NCI-H524 treated with DMSO at 0.1 percent for 48 hours (cell line): ENCODE measurements at regions not wholly inside any gene's neighbourhood (a gene's known extent, or its start where the extent isn't known, plus 50 kb on each side); places are given as distances from the start of the nearest gene placed in this dataset.

Experiments
- DNase-seq: peaks from one replicate; lab custom pipeline; 2025; lab: John Stamatoyannopoulos, UW

- no peak for DNase-seq
Observed at GRCh38 chr4:53810643-53811042, 219.4 kb upstream of the LNX1 start.

- DNase-seq: no peak
Observed at GRCh38 chr4:53809816-53810215, 218.5 kb upstream of the LNX1 start.

DNA sequence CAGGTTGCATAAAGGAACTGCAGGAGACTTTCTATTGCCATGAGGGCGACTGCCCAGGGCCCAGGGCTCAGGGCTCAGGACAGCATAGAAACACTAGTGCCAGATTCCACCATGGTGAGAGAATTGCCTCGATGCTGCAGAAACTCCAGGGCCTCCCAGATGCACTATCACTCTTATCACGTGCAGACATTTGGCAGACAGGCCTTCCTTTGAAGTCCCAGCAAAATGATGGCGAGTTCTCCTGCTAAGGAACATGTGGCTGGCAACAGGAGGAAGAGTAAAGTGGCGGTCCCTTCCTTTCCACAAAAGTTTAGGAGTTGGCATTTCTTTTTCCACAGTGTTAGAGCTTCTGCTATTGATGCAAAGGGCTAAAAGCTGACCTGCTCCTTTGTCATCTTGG is 214.0 kb upstream of the LNX1 start:
- DNase-seq: no peak

DNA sequence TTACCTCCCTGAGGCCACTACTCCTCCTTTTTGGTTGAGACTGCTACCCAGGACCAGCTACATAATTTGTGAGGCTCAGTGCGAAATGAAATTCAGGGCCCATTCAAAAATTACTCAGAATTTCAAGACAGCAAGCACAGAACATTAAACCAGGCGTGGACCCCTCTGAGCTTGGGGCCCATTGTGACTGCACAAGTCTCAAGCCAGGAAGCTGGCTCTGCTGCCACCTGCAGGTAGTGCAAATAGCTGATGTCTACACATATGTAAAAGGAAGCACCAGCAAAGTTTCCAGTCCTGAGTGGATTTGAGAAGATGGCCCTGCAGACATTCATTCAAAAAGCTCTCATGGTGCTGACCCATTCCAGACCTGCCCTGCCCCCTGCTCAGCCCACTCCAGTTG is 213.4 kb upstream of the LNX1 start:
- DNase-seq: no peak

DNA sequence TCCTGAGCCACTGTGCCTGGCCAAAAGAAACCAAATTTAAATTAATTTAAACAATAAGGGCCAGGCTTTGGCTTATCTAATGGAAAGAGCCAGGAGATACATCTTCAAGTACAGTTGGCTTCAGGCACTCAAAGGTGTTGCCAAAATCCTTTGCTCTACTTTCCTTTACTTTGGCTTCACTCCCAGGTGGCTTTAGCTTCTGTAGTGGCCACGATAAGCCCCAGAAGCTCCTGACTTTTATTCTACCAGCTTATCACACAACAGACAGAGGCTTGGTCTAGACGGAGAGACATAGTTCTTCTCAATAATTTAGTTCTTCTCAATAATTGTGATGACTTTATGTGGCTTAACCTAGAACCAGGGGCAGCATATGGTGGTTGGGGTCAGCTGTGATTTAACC is 211.2 kb upstream of the LNX1 start:
- no peak for DNase-seq

DNA sequence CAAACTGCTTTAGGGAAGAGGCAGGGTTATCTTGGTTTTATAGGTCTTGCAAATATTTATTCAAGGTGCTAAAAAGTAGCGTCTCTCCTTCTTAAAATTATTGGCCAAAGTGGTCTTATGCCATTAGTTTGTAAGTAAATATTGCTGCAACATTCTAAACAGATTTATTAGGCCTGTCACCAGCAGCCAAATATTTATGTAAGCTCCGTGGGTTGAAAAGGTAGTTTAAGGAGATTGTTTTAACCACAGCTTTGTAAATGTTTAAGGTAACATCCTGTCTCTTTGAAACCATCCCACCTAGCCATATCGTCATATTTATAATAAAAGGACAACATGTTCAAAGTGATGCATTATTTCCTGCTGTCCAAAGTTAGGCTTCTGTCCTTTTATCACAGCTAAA is 210.1 kb upstream of the LNX1 start:
- DNase-seq: no peak

DNA sequence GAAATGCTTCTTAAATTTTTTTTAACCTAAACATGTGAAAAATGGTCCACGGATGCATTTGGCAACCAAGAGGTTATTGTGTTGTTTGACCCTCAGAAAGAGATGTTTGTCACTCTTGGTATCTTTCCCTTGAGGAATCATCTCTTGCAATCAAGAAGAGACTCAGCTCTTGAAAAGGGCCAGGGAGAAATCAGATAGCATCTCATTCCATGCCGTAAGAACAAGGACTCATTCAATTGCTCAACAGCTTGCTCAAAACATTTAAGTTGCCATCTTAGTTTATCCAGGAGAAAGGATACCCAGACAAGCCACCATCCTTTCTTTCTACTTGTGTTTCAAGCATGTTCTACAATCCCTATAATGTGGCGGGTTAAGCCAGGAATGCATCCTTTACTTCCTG is 209.5 kb upstream of the LNX1 start:
- DNase-seq: no peak

DNA sequence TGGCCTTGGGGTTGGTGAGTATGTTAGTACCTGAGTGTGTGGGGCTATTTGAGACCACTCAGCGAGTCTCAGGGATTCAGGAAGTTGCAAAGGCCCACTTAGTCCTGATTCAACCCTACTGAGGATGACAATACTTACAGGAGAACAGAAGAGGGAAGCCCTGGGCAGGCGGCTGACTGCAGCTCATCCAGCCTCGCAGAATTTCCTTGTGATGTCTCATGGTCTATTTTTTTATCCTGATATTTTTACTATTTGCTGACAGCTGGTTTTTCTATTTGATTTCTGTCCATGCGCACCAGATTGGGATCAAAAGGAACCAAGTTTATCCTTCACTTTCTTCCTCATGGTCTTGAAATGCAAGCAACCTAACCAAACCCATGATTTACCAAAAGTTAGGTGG is 201.8 kb upstream of the LNX1 start:
- no peak for DNase-seq

GRCh38 chr4:53790286-53790685 is 199.0 kb upstream of the LNX1 start:
- DNase-seq: no peak

DNA sequence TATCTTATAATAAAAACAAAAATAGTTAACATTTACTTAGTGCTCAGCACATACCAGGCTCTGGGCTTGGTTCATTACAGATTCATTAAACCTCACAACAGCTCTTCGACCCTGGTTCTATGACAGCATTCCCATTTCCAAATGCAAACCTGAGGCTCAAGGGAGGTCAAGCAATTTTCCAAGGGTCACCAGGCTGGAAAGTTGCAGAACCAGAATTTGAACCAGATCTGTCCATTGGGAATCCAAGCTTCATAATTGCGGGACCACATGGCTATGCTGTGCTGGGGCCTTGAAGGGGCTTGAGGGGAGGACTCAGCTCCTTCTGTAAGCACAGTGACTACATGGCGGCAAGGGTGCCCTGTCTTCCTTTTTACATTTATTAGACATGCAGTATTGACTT is 197.3 kb upstream of the LNX1 start:
- DNase-seq: no peak

- peak; percentile 26 for DNase-seq
Observed at GRCh38 chr4:53788011-53788410, 196.7 kb upstream of the LNX1 start.

- no peak for DNase-seq
Observed at GRCh38 chr4:53786632-53787031, 195.3 kb upstream of the LNX1 start.

- no peak for DNase-seq
Observed at GRCh38 chr4:53785996-53786395, 194.7 kb upstream of the LNX1 start.

- no peak for DNase-seq
Observed at GRCh38 chr4:53784112-53784511, 192.8 kb upstream of the LNX1 start.

DNA sequence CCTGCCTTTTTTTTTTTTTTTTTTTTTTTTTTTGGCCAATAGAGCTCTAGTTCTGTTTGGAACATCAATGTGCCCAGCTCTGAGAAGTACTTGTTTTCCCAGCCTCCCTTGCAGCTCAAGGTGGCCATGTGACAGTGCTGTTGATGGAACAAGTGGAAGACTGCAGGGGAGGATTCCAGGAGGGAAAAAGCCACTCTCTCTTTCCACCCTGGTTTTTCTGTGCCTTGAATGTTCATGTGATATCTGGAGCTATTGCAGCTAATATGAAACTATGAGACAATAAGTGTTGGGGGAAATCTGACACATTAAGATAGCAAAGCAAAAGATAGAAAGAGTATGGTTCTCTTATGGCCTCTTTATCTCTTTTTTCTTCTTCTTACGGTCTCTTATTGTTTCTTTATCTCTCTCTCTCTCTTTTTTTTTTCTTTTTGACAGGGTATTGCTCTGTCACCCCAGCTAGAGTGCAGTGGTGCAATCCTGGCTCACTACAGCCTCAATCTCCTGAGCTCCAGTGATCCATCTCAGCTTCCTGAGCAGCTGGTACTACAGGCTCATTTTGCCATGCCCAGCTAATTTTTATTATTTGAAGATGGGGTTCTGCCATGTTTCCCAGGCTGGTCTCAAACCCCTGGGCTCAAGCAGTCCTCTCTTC is 192.0 kb upstream of the LNX1 start:
- no peak for DNase-seq

GRCh38 chr4:53782458-53782845 is 191.2 kb upstream of the LNX1 start:
- DNase-seq: no peak

DNA sequence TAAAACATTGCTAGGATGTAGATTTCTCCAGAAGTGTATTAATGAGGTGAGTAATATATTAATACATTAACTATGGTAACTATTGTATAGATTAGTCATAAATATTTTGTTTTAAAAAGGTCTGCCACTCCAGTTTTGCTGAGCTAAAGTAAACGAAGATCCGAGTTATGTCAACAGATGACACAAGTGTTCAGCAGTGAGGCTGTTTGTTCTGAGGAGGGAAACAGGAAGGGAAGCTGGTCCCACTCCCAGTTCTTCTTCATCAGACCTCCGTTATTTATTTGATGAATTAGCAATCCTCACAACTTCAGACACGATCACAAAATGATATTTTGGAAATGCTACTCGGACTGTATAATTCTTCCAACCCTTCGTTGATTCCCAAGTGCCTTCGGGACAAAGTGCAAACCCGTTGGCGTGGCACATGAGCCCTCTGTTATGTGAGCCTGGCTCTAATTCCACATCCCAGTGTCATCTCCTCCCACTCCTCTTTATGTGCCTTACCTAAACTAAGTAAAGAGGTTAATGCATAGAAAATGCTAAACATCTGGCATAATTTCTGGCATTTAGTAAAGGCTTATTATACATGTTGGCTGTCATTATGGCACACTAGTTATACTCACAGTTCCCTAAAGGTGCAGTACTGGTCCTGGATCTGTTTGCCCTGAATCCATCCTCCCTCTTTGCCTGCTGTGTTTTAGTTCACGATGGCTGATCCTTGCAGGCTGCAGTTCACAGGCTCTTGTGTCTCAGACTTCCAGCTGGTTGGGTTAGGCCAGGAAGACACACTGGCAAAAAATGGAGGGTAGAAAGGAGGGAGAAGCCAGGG is 190.6 kb upstream of the LNX1 start:
- no peak for DNase-seq

DNA sequence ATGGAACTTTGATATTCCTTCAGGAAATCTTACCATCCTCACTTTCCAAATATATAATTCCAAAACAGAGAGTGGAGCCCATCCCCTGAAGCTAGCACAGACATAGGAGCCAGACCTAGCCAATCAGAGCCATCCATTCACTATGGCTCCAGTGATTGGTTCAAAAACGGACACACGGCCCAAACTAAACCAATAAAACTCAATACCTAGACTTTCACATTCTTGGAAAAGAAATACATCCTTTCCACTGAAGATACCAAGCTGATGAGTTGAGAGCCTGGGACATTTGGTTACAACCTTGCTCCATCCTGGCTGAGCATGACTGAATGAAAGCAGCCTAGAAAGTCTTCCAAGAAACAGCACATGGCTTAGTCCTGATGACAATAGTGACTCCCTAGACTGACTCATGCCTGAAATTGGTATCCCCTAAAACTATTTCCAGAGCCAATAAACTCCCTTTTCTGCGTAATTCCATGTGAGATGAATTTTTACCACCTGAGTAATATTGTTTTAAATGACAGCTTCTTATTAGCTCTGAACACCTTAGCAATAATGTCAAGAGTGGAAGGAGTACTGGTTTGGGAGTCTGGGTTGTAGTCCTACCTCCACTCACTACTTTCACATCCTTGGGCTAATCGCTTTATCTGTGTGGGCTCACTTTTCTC is 189.6 kb upstream of the LNX1 start:
- DNase-seq: no peak

DNA sequence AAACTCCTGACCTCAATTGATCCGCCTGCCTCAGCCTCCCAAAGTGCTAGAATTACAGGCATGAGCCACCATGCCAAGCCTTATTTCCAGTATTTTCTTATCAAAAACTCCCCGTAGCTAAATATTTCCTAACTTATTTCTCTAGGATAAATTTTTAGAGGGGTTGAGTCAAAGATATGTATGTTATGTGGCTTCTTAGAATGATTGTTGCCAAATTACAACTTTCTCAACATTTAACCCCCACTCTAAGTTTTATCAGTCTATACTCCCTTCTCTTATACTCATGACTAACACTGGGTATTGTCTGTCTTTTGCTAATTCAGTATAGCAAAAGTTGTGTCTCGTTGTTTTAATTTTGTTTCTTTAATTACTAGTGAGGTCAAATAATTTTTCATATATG is 187.7 kb upstream of the LNX1 start:
- no peak for DNase-seq

DNA sequence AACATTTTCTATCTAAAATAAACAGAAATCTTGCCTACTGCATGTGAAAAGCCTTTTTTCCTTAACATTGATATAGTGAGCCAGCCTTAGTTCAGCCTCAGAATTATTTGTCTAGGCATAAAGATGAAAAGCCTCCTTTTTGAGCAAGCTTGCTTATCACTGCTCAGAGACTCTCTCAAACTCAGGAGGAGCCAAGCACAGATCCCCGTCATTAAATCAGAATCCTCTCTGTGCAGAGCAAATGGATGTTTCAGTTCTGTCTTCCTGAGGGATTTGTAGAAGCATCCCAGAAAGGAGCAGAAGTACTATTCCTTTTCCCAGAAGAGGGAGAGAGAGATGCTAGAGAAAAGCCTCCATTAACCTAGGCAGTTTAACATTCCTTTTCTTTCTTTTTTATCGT is 186.9 kb upstream of the LNX1 start:
- DNase-seq: no peak

DNA sequence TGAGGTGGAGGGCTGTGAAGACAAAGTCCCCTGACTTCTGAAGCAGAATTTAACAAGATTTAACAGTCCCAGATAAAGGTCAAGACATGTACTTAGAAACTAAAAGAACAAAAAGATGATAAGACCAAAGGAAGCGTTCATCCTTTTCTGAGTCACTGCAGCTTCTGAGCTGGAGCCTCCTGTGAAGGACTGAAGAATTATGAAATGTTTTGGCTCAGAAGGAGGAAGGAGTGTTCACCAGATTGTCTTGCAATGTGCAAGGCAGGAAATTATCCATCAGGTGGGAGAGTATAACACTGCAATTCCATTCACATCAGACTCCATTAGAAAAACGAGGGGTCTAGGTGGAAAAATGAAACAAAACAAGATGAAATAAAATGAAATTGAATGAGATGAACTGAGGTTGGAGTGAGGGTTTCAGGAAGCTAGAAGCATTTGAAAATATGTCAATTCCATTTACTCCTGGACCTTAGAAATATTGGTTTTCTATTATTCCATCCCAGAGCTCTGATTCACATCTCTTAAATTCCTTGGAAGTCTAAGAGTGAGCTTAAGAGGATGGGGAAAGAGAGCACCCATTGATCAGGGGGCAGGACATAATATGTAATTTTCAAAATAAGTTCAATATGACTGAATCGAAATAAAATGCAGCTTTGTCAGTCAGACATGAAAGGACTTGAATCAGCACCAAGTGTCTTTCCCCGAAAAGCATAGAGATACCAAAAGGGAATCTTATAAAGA is 186.1 kb upstream of the LNX1 start:
- no peak for DNase-seq

DNA sequence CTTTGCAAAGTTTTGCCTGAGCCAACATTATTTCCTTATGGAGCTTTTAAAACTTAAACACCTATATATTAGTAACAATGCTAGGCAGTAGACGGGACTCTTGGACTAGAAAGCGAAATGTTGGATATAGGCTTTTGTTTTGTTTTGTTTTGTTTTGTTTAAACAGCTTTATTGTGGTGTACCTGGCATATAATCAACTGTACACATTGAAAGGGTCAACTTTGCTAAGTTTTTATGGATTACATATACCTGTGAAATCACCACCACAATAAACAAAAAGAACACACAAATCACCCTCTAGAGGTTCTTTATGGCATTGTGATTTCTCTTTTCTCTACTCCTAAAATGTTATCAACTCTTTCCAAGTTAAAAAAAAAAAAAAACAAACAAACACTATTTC is 184.9 kb upstream of the LNX1 start:
- no peak for DNase-seq

DNA sequence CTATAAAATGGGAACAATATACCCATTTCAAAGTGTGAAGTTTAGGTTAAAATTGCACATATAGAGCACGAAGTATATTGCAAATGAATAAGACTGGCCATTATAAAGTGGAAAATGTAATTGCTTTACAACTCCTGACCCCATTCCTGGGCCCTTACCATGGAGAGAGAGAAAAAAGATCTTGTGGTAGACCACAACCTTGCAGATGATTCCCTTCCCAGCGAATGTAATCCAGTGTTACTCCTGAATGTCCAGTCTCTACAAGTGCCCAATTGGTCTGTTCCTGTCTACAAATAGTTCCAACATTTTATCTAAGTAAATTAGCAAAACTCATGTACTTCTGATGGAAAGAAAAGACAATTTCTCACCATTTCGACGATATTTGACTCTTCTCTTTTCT is 184.1 kb upstream of the LNX1 start:
- no peak for DNase-seq
